HG03460 (cell line): ENCODE measurements at regions not wholly inside any gene's neighbourhood (a gene's known extent, or its start where the extent isn't known, plus 50 kb on each side); places are given as distances from the start of the nearest gene placed in this dataset.
"Not testable (repeated sequence)": the region's sequence is repeated elsewhere in the genome, so short reads cannot be mapped to it uniquely, and the experiment has no call there.

Experiments used
- ATAC-seq: cut with Tn5 transposase; IDR thresholded peaks from one replicate; pipeline ENCODE4 v1.9.1; 2021; ENCODE audit not compliant: unreplicated experiment

DNA sequence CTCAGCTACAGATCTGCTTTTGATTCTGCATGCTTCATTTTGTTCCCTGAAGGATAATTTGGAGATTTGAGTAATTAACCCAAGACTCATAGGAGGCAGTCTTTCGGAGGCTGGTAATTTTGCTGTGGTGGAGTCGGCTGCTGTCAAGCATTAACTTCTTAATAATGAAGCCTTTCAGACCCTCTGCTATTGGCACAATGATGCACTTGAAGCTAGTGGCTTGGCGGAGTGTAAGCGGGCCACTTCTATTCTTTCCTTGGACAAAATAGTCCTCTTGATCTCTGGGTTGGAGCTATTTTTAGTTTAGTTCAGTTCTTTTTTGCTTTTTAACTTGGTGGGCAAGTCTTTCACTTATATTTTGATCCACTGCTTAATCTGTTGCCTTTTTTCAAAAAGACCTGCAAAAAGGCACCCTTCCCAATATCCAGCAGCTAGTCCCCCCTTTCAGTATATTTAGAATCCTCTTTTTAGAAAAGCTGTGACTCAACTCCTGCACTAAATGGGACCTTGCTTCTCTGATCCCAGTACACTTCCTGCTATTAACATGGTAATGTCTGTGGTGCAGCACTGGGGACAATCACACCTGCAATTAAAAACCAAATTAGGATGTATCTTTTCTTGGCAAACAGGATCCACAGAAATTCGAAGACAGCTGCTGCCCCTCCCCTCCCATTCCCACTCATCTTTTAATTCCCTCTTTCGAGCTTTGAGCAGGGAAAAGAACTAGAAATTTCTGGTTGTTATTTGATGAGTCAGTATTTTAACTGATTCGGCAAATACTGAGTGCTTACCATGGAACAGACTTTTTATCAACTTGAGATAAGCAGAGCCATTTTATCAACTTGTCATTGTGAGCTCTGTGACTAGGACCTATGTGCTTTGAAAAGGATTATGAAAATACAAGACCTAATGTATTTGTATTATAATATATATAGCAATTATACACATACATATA lies 169.4 kb upstream of the ANKRD55 start:
- ATAC-seq: no peak

DNA sequence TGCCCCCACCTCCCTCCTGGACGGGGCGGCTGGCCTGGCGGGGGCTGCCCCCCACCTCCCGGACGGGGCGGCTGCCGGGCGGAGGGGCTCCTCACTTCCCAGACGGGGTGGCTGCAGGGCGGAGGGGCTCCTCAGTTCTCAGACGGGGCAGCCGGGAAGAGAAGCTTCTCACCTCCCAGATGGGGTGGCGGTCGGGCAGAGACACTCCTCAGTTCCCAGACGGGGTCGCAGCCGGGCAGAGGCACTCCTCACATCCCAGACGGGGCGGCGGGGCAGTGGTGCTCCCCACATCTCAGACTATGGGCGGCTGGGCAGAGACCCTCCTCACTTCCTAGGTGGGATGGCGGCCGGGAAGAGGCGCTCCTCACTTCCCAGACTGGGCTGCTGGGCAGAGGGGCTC lies 164.7 kb upstream of the ANKRD55 start:
- ATAC-seq: not testable (repeated sequence)

DNA sequence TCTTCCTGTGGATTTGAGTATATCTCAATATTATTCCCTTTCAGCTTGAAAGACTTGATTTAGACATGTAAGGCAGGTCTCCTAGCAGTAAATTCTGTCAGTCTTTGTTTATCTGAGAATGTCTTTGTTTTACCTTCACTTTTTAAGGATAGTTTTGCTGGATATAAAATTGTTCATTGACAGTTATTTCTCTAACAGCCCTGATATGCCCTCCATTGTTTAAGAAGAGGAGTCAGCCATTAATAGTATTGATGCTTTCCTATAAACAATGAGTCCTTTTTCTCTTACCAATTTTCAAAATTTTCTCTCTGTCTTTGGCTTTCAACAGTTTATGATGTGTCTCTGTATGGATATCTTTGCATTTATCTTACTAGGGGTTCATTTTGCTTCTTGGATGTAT lies 163.5 kb upstream of the ANKRD55 start:
- no peak for ATAC-seq

DNA sequence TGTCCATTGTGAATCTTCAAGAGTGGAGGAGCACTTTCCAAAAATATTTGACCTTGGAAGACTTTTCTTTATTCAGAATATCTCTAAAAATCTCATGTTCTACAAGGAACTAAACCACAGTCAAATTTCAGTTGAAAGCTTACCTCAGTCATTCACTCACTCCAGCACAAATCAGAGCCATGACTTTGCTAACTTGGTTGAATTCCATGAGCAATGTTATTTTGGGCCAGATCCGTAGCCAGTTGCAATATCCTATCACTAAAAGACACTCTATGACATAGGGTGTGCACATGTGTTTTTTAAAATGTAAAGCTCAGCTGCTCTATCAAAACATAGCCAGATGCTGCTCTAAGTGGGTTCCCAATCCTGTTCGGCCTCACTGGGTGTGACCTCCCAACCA lies 156.1 kb upstream of the ANKRD55 start:
- ATAC-seq: no peak

DNA sequence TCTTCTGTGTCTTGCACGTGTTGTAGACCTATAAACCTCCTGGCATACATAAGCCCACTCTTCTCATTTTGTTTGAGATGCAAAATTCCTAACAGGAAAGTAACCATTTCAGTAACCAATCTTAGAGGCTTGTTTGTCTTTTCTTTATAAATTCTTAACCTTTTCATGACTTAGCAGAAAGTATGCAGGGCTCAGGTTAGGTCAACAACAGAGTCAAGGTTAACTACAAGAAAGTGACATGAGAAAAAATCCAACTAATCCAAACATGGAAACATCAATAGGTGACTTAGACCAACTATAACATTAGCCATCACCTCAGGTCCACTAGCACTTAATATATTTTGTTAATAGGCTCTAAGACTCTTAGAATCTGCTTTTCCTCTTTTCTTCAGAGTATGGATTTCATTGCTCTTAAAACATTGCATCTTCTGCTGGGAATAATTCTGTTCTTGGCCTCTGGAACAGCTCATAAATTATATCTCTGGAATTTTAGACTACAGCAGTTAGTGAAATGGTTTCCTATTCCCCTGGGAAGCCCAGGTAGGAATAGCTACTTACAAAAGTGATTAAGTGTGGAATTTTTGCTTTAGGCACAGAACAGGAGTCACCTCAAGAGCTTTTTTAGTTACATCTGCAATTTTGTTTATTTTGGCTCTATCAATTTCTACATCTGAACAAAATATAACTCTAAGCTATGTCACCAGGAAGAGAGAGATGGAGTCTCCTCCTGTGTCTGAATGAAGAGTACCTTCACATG lies 155.3 kb upstream of the ANKRD55 start:
- no peak for ATAC-seq

DNA sequence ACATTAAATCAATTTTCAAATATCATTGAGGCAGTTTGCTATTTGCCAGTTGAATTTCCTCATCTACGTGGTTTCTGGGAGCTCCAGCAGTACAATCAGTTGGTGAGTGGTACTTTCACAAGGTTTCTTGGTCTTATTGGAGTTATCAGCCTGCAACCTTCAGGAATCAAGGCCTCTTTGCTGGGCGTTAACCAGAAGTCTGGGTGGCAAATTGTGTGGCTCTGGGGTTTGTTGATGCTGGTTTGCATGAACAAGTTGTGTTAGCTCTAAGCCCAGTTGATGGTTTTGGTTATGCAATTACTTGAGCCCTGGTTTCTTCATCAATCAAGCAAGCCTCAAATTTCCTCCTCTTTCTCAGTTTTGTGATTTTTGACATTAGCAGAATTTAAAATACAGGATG lies 152.9 kb upstream of the ANKRD55 start:
- ATAC-seq: no peak

DNA sequence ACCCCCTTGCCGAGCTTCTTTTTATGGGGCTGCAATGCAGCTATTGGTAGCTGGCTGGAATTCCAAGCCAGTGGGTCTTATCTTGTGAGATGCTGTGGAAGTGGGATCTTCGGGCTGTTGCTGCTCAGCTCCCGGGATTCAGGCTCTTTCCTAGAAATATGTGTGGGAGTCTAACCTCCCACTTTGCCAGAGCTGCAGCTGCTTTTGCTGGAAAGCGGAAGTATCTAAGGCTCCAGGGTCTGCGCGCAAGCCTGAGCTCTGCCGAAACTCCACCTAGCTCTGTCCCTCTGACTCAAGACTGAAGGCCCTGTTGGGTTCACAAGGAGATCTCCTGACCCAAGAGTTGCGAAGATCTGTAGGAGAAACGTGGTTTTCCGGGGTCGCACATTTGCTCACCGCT lies 151.1 kb upstream of the ANKRD55 start:
- no peak for ATAC-seq

DNA sequence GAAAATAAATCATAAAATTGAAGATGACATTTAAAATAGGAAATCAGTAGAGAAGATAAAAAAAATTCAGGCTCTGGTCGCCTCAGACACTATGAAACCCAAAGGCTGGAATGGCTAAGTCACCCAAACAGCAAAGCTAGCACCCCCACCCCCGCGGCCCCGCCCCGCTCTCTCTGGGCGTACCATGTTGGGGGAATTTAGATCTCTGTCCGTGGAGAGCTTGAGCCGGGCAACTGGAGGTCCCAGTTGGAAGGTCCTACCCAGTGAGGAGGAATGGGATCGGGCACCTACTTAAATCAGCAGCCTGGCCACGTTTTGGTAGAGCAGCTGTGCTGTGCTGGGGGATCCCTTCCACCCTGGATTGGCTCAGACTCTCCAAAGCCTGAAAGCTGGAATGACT lies 150.6 kb upstream of the ANKRD55 start:
- no peak for ATAC-seq

DNA sequence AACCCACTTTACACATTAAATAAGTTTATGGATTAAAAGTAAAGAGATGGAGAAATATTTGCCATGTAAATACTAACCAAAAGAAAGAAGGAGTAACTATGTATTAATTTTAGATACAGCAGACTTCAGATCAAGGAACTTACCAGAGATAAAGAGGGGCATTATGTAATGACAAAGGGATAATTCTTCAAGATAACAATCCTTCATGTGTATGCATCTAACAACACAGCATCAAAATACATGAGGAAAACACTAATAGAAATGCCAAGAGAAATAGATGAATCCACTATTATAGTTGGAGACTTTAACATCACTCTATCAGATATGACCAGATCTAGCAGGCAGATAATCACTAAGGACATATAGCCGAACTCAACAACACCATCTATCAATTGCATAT lies 149.8 kb upstream of the ANKRD55 start:
- ATAC-seq: no peak

DNA sequence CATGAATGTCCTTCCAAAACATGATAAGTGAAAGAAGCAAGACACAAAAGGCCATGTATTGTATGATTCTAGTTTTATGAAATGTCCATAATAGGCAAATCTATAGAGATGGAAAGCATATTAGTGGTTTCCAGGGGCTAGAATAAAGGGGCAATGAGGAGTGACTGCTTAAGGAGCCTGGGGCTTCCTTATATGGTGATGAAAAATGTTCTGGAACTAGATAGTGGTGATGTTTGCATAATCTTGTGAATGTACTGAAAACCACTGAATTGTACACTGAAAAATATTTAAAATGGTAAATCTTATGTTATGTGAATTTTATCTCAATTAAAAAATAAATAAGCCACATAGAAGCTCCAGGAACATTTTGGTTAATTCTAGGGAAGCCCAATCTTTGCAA lies 144.4 kb upstream of the ANKRD55 start:
- no peak for ATAC-seq

DNA sequence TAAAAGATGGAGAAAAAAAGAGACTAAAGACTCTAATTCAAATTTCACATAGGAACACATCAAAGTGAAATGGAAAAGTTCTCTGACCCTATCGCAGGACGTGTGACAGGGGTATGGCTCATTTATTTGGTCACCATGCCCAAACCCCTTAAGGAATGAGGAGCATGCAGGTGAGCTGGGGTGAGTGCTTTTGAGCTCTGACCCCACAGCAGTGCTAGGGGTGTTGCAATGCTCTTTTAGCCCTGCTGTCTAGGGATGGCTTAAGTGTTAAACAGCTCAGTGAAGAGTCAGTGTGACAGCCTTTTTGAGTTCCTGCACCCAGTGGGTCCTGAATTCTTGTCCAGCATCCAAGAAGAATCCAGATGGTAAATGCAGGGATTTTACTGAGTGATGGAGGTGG lies 143.0 kb upstream of the ANKRD55 start:
- no peak for ATAC-seq

DNA sequence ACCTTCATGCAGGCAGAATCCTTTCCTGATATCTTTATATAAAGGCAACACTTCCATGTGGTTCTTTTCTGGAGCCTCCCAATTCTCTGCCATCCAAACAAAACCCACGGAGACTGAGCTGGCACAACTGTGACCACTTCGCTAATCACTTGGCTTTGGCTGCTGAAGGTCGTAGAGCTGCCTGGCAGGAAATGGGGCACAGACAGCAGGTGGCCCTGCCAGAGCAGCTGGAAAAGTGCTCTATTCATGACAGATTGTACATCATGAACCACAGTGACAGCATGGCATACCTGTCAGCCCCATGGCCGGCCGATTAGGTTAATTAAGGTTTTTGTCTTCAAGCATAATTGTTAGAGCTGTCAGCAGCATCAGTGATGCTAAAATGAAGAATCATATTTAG lies 141.9 kb upstream of the ANKRD55 start:
- no peak for ATAC-seq

DNA sequence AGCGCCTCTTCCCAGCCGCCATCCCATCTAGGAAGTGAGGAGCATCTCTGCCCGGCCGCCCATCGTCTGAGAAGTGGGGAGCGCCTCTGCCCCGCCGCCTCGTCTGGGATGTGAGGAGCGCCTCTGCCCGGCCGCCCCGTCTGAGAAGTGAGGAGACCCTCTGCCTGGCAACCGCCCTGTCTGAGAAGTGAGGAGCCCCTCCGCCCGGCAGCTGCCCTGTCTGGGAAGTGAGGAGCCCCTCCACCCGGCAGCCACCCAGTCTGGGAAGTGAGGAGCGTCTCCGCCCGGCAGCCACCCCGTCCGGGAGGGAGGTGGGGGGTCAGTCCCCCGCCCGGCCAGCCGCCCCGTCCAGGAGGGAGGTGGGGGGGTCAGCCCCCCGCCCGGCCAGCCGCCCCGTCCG lies 139.4 kb upstream of the ANKRD55 start:
- not testable (repeated sequence) for ATAC-seq

DNA sequence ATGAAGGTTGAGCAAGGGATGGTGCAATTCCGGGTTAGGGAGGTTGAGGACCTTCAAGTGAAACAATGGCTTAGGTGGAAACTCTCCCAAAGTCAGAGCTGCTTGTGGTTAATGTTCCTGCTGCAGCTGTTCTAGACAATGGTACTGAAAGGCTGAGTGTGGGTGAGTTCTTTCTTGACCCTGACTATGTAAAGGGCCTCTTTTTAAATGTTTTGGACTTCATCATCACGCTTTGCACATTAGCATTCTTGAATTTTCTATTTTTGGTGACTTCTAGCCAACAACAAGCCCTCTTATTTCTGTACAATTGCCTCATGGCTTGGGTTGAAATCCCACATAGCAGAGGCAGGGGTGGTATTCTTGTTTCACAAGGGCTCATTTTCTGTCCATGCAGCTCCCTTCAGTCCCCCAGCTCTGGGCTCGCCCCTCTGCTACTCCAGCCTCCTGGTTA lies 136.3 kb upstream of the ANKRD55 start:
- no peak for ATAC-seq

DNA sequence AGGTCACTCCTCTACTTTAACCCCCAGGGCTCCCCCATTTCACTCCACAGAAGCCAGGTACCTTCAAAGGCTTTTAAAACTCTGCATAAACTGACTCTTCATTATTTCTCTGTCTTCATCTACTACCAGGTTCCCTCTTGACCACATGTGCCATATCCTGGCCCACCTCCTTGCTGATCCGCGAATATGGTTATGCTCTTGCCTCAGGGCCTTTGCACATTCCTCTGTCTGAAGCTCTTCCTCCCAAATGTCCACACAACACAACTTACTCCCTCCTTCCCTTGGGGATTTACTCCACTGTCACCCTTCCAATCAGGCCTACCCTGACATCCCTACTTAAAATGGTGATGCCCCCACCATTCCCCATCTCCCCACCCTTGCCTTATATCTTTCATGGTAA lies 134.6 kb upstream of the ANKRD55 start:
- ATAC-seq: no peak

DNA sequence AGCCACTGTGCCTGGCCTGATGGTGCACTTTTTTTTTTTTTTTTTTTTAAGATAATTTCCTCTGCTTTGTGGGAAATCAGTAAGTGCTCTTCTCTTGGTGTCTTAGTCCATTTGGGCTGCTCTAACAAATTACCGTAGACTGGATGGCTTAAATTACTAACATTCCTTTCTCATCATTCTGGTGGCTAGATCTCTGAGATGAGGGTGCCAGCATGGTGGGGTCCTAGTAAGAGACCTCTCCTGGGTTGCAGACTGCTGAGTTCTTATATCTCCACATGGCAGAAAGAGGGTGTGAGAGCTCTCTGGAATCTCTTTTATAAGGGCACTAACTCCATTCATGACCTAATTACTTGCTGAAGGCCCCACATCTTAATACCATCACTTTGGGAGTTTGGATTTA lies 133.9 kb upstream of the ANKRD55 start:
- no peak for ATAC-seq

DNA sequence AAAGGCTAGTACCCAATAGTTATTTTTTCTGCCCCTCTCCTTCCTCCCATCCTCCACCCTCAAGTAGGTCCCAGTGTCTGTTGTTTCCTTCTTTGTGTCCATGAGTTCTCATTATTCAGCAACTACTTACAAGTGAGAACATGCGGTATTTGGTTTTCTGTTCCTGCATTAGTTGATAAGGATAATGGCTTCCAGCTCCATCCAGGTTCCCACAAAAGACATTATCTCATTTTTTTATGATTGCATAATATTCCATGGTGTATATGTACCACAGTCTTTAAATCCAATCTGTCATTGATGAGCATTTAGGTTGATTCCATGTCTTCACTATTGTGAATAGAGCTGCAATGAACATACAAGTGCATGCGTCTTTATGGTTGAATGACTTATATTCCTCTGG lies 128.3 kb upstream of the ANKRD55 start:
- ATAC-seq: no peak

DNA sequence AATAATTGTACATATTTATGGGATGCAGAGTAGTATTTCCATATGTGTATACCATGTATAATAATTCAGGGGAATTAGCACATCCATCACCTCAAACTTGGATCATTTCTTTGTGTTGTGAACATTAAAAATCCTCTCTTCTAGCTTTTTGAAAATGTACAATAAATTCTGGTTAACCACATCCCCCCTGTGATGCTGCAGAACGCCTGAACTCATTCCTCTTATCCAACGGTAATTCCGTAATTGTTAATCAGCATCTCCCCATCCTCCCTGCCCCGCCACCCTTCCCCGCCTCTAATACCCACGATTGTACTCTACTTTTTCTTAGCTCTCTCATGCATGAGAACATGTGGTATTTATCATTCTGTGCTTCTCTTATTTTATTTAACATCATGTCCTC lies 127.7 kb upstream of the ANKRD55 start:
- ATAC-seq: no peak

DNA sequence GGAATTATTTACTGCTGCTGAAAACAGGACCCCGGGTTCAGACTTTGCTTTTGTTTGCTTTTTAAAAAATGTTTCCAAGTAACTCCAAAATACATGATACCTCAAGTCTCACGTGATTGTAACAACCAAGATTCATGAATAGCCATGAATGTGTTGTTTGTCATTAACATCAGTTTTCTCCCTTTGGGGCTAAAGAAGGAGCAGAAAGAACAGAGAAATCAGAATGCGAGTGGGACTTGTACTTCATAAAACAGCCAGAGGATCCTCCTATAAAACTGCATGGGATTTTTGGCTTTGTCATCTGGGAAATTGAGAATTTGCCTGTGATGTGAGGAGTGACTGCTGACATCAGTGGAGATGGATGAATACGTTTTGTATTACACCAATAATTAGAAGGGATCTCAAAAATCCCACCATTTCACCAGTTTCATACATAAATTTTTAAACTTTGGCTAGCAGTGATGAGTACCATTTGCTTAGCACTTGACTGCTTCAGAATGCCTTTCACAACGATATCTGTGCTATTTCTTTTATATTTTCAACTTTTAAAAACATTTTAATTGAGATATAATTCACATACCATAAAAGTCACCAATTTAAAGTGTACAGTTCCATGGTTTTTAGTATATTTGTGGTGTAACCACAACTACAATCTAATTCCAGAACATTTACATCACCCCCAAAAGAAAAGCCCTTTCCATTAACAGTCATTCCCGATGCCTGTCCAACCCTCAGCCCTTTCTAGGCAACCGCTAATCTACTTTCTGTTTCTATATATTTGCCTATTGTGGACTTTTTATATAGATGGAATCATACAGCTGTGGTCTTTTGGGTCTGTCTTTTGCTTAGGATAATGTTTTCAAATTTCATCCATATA lies 126.9 kb upstream of the ANKRD55 start:
- no peak for ATAC-seq

DNA sequence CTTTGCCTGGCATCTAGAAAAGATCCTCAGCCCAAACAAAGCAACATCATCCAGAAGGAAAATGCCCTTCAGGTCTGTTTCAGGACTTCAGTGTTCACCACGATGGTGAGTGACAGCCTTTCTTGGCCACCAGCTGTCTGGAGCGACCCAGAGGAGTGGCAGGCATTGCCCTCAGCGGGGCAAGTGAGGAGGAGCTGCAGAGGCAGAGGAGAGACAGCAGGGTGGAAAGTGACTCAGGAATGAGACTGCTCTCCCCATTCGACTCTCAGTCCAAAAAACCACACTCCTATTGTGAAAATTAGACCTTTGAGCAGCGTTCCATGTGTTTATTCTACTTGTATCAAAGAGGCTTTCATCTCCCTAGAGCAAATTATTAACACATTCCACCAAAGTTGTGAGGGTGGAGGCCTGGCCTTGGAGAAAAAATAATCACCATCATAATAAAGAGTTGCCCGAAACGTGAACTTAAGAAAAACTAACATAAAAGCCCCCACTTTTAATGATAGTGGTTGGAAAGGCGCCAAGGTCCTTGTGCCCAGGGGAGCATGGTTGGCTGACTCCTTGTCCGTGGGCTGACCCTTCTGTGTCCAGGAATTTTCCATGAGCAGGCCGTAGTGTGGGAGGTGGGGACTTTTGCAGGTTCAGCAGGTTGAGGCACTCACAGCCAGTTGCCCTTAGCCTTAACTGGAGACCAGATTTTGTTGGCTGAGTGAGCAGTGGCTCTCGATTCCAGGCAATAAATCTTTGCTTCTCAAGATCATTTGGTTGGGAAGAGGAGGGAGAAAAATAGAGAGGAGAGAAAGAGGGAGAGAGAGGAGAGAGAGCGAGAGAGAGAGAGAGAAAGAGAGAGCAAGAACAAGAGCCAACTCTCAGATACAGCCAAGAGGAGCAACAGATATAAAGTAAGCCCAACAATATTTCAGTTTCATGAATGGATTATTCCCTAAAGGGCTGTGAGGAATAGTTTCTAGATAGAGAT lies 125.9 kb upstream of the ANKRD55 start:
- no peak for ATAC-seq
